Neural cell (in vitro differentiated cells): ENCODE measurements at regions not wholly inside any gene's neighbourhood (a gene's known extent, or its start where the extent isn't known, plus 50 kb on each side); places are given as distances from the start of the nearest gene placed in this dataset.

ENCODE experiments used
- EP300 ChIP-seq: fragments of 450-650 bp; conservative IDR thresholded peaks from 2 replicates; pipeline ENCODE4 v1.6.1; 2014; ENCODE audit warnings: antibody characterized with exemption, mild to moderate bottlenecking, moderate library complexity; ENCODE audit not compliant: poor library complexity, severe bottlenecking
- EZH2 ChIP-seq: fragments of 200-600, 300-800 bp; shearing (Covaris generic), sonication (generic); IDR thresholded peaks from 2 replicates; pipeline ENCODE4 v1.6.1; 2014; ENCODE audit warnings: antibody characterized with exemption, low read length, borderline replicate concordance, mild to moderate bottlenecking; ENCODE audit not compliant: insufficient read depth, poor library complexity, severe bottlenecking
- POLR2AphosphoS5 ChIP-seq: IDR thresholded peaks from 2 replicates; pipeline ENCODE4 v1.6.1; 2012
- RAD21 ChIP-seq: fragments of 450-650 bp; conservative IDR thresholded peaks from 2 replicates; pipeline ENCODE4 v1.6.1; 2014; ENCODE audit warnings: antibody characterized with exemption, mild to moderate bottlenecking, moderate library complexity
- TF ChIP-seq, protein P1 (sequence below): fragments of 450-650 bp; IDR thresholded peaks from 2 replicates; pipeline ENCODE4 v1.5.1; 2014; ENCODE audit warnings: antibody characterized with exemption, mild to moderate bottlenecking, moderate library complexity; ENCODE audit not compliant: poor library complexity, severe bottlenecking
- TF ChIP-seq, protein P2 (sequence below): IDR thresholded peaks from 2 replicates; pipeline ENCODE4 v1.6.1; 2012; ENCODE audit warnings: borderline replicate concordance

DNA sequence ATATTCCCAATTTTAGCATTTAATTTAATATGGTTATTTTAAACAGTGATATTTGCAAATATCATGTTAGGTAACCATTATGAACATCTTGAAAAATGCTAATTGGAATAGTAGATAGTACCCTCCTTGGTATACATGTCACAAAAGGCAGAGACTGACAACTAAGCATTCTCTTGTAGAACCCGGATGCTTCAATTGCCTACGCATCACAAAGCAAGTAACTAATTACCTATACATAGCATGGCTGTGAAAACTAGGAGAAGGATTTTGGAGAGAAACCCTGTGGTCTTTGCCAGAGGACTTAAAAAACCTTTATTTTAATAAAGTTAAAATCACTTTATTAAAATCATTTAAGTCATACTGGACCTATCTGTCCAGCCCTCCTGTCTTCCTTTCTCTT lies 764.1 kb upstream of the TENM3 start:
- TF ChIP-seq, protein P1, sequence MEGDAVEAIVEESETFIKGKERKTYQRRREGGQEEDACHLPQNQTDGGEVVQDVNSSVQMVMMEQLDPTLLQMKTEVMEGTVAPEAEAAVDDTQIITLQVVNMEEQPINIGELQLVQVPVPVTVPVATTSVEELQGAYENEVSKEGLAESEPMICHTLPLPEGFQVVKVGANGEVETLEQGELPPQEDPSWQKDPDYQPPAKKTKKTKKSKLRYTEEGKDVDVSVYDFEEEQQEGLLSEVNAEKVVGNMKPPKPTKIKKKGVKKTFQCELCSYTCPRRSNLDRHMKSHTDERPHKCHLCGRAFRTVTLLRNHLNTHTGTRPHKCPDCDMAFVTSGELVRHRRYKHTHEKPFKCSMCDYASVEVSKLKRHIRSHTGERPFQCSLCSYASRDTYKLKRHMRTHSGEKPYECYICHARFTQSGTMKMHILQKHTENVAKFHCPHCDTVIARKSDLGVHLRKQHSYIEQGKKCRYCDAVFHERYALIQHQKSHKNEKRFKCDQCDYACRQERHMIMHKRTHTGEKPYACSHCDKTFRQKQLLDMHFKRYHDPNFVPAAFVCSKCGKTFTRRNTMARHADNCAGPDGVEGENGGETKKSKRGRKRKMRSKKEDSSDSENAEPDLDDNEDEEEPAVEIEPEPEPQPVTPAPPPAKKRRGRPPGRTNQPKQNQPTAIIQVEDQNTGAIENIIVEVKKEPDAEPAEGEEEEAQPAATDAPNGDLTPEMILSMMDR: no peak
- TF ChIP-seq RAD21: no peak
- TF ChIP-seq, protein P2, sequence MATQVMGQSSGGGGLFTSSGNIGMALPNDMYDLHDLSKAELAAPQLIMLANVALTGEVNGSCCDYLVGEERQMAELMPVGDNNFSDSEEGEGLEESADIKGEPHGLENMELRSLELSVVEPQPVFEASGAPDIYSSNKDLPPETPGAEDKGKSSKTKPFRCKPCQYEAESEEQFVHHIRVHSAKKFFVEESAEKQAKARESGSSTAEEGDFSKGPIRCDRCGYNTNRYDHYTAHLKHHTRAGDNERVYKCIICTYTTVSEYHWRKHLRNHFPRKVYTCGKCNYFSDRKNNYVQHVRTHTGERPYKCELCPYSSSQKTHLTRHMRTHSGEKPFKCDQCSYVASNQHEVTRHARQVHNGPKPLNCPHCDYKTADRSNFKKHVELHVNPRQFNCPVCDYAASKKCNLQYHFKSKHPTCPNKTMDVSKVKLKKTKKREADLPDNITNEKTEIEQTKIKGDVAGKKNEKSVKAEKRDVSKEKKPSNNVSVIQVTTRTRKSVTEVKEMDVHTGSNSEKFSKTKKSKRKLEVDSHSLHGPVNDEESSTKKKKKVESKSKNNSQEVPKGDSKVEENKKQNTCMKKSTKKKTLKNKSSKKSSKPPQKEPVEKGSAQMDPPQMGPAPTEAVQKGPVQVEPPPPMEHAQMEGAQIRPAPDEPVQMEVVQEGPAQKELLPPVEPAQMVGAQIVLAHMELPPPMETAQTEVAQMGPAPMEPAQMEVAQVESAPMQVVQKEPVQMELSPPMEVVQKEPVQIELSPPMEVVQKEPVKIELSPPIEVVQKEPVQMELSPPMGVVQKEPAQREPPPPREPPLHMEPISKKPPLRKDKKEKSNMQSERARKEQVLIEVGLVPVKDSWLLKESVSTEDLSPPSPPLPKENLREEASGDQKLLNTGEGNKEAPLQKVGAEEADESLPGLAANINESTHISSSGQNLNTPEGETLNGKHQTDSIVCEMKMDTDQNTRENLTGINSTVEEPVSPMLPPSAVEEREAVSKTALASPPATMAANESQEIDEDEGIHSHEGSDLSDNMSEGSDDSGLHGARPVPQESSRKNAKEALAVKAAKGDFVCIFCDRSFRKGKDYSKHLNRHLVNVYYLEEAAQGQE: no peak
- no peak for TF ChIP-seq EP300
- no peak for TF ChIP-seq EZH2
- TF ChIP-seq POLR2AphosphoS5: no peak
